Muscle of back (tissue), 3 donors: ENCODE measurements at regions not wholly inside any gene's neighbourhood (a gene's known extent, or its start where the extent isn't known, plus 50 kb on each side); places are given as distances from the start of the nearest gene placed in this dataset.
"Not testable (repeated sequence)": the region's sequence is repeated elsewhere in the genome, so short reads cannot be mapped to it uniquely, and the experiment has no call there.

Experiments
- DNase-seq, 3 donors: peaks; one replicate each; pipeline versions ENCODE4 v3.0.0 to v3.0.0-alpha.2; 2013

- DNase-seq: not testable (repeated sequence)
Observed at GRCh38 chr2:53206226-53206625, 561.4 kb upstream of the CHAC2 start.

GRCh38 chr2:53202063-53202462, 565.5 kb upstream of the CHAC2 start:
- DNase-seq: peak; percentile 24 to 64 (median 62)

GRCh38 chr2:53200072-53200471, 567.5 kb upstream of the CHAC2 start:
- DNase-seq: no peak

- DNase-seq: peak in 1 of 3 donors; percentile 21
Observed at GRCh38 chr2:53188851-53189510, 578.6 kb upstream of the CHAC2 start.

- no peak for DNase-seq
Observed at GRCh38 chr2:53183581-53183980, 584.0 kb upstream of the CHAC2 start.

GRCh38 chr2:53182601-53183000, 585.0 kb upstream of the CHAC2 start:
- no peak for DNase-seq

GRCh38 chr2:53181759-53182158, 585.8 kb upstream of the CHAC2 start:
- no peak for DNase-seq

- no peak for DNase-seq
Observed at GRCh38 chr2:53177327-53177726, 590.3 kb upstream of the CHAC2 start.

GRCh38 chr2:53174539-53174938, 593.1 kb upstream of the CHAC2 start:
- DNase-seq: no peak

GRCh38 chr2:53173698-53174455, 593.7 kb upstream of the CHAC2 start:
- DNase-seq: no peak

GRCh38 chr2:53173091-53173490, 594.5 kb upstream of the CHAC2 start:
- DNase-seq: peak; percentile 69 to 90 (median 79)

- DNase-seq: peak; percentile 44 to 74 (median 57)
Observed at GRCh38 chr2:53170466-53170865, 597.1 kb upstream of the CHAC2 start.

GRCh38 chr2:53167227-53167626, 600.4 kb upstream of the CHAC2 start:
- DNase-seq: no peak

GRCh38 chr2:53150146-53150545, 617.5 kb upstream of the CHAC2 start:
- no peak for DNase-seq

GRCh38 chr2:53148221-53148620, 619.4 kb upstream of the CHAC2 start:
- DNase-seq: no peak

- DNase-seq: no peak
Observed at GRCh38 chr2:53131416-53131815, 636.2 kb upstream of the CHAC2 start.

GRCh38 chr2:53130441-53130943, 637.1 kb upstream of the CHAC2 start:
- DNase-seq: peak in 1 of 3 donors; percentile 34

GRCh38 chr2:53129851-53130250, 637.8 kb upstream of the CHAC2 start:
- peak in 1 of 3 donors; percentile 42 for DNase-seq

- no peak for DNase-seq
Observed at GRCh38 chr2:53127061-53127650, 640.4 kb upstream of the CHAC2 start.

- DNase-seq: no peak
Observed at GRCh38 chr2:53114991-53115390, 652.6 kb upstream of the CHAC2 start.

- DNase-seq: no peak
Observed at GRCh38 chr2:53114582-53114981, 653.0 kb upstream of the CHAC2 start.

GRCh38 chr2:53112408-53112807, 655.2 kb upstream of the CHAC2 start:
- DNase-seq: not testable (repeated sequence)

GRCh38 chr2:53111406-53111805, 656.2 kb upstream of the CHAC2 start:
- no peak for DNase-seq
